Mucosa of descending colon (tissue), 3 donors: ENCODE measurements at regions not wholly inside any gene's neighbourhood (a gene's known extent, or its start where the extent isn't known, plus 50 kb on each side); places are given as distances from the start of the nearest gene placed in this dataset.

Experiments
- ATAC-seq: fragments of 200-7000 bp; cut with Tn5 transposase; one replicate; pipeline ENCODE4 v1.9.1; 2020; ENCODE audit warnings: mild to moderate bottlenecking, moderate library complexity
- DNase-seq, 3 donors: peaks; one replicate each; pipeline ENCODE4 v3.0.0-alpha.2; 2020
- H3K36me3 ChIP-seq: fragments of 200-600 bp; one replicate; pipeline ENCODE4 v1.8.0; 2021; ENCODE audit warnings: low read depth, mild to moderate bottlenecking
- H3K4me1 ChIP-seq: fragments of 200-600 bp; one replicate; pipeline ENCODE4 v1.8.0; 2021; ENCODE audit warnings: low read depth, mild to moderate bottlenecking
- H3K4me3 ChIP-seq: fragments of 200-600 bp; one replicate; pipeline ENCODE4 v1.8.0; 2021; ENCODE audit warnings: mild to moderate bottlenecking
- H3K9me3 ChIP-seq: fragments of 200-600 bp; one replicate; pipeline ENCODE4 v1.8.0; 2021; ENCODE audit warnings: mild to moderate bottlenecking
- CTCF ChIP-seq: fragments of 200-600 bp; IDR thresholded peaks from one replicate; pipeline ENCODE4 v1.8.0; 2022; ENCODE audit warnings: antibody characterized with exemption, mild to moderate bottlenecking
- intact Hi-C, 2 donors: fragments of 100-400 bp; cut with DNase I in 1 of 2; cut with micrococcal nuclease in 1 of 2; formaldehyde crosslinking; loops; one replicate each; pipeline versions ENCODE4 v1.11.0 to v1.11.1; 2022; cut with DNase I, micrococcal nuclease
- donor health status: DM: no; HTN: no; CAD: no; lungs with moderate emphysema.
- donor health status: DM: no; HTN: no; CAD: no.
- donor health status: DM: no; HTN: yes; CAD: no.

- H3K36me3 ChIP-seq = no peaks in the 10 kb centered on the region
- no peaks in the 10 kb centered on the region for H3K4me1 ChIP-seq
- DNase-seq (no peak), ATAC-seq (no peak)
- intact Hi-C loops = no loop called here
- no peak for TF ChIP-seq CTCF
- H3K4me3 ChIP-seq = no peak overlapping the region
- no peaks in the 10 kb centered on the region for H3K9me3 ChIP-seq
These were observed 79.3 kb upstream of the GPC6 start for GRCh38 chr13:93147298-93147645.

- DNase-seq = no peak
- TF ChIP-seq CTCF = no peak
These were observed 78.7 kb upstream of the GPC6 start for GRCh38 chr13:93147946-93148345.

GRCh38 chr13:93151277-93151676, 75.3 kb upstream of the GPC6 start:
- H3K4me3 ChIP-seq = no peak overlapping the region
- H3K36me3 ChIP-seq = no peaks in the 10 kb centered on the region
- DNase-seq (no peak), ATAC-seq (no peak)
- TF ChIP-seq CTCF = no peak
- H3K9me3 ChIP-seq = no peaks in the 10 kb centered on the region
- H3K4me1 ChIP-seq = no peaks in the 10 kb centered on the region
- intact Hi-C loops = no loop called here

More at GRCh38 chr13:93147946-93148345, 78.7 kb upstream of the GPC6 start:
- H3K9me3 ChIP-seq = no peaks in the 10 kb centered on the region
- H3K4me1 ChIP-seq = no peaks in the 10 kb centered on the region
- no peak overlapping the region for H3K4me3 ChIP-seq
- ATAC-seq = no peak
- H3K36me3 ChIP-seq = no peaks in the 10 kb centered on the region
- intact Hi-C loops = no loop called here

GRCh38 chr13:93158565-93158964, 68.0 kb upstream of the GPC6 start:
- ATAC-seq (no peak), DNase-seq (no peak)
- no peak overlapping the region for H3K4me3 ChIP-seq
- H3K36me3 ChIP-seq = no peaks in the 10 kb centered on the region
- no peaks in the 10 kb centered on the region for H3K4me1 ChIP-seq
- TF ChIP-seq CTCF = no peak
- intact Hi-C loops = no loop called here
- H3K9me3 ChIP-seq = no peaks in the 10 kb centered on the region

GRCh38 chr13:93169980-93170379, 56.6 kb upstream of the GPC6 start:
- ATAC-seq = no peak
- no peak for DNase-seq

More at GRCh38 chr13:93169980-93170379, 56.6 kb upstream of the GPC6 start:
- Histone ChIP-seq H3K4me3 (no peak overlapping the region), H3K36me3 (no peaks in the 10 kb centered on the region), H3K9me3 (no peaks in the 10 kb centered on the region), H3K4me1 (no peaks in the 10 kb centered on the region)
- no peak for TF ChIP-seq CTCF
- intact Hi-C loops = no loop called here
